ENCODE measurements at regions not wholly inside any gene's neighbourhood (a gene's known extent, or its start where the extent isn't known, plus 50 kb on each side); places are given as distances from the start of the nearest gene placed in this dataset.

GRCh38 chr6:9315966-9316650 is 880.8 kb upstream of the SLC35B3 start:
- no peaks in the 10 kb centered on the region for H3K4me1 Mint-ChIP-seq
- H3K4me3 Mint-ChIP-seq, result no peak overlapping the region
- ATAC-seq (replicated peaks in 1 of 4) (no peak), DNase-seq (no peak)
- POLR2A ChIA-PET, result no interaction called here
- WGBS (ENCODE audit: insufficient coverage), result no CpG with 5 or more reads among the region's 4 CpGs
- CTCF ChIA-PET, result no interaction called here
- no peaks in the 10 kb centered on the region for H3K27me3 Mint-ChIP-seq
- no peak overlapping the region for H3K27ac Mint-ChIP-seq
- peaks cover under 1 to 6% (median 1%) of the 10 kb centered on the region in 3 donors for H3K9me3 Mint-ChIP-seq
- no peak overlapping the region for H3K4me3 ChIP-seq (ENCODE audit: control insufficient read depth in 1 of 2, extremely low read depth in 1 of 2, low read length in 1 of 2)
- H3K9me3 ChIP-seq, result no peaks in the 10 kb centered on the region
- no peaks in the 10 kb centered on the region for H3K4me1 ChIP-seq (ENCODE audit: control insufficient read depth in 1 of 2, extremely low read depth in 1 of 2, insufficient read depth in 2 of 2, low read length in 2 of 2)
- no peaks in the 10 kb centered on the region for H3K36me3 Mint-ChIP-seq
- no peaks in the 10 kb centered on the region for H3K27me3 ChIP-seq (replicated peaks in 1 of 2; ENCODE audit: control insufficient read depth in 2 of 2, extremely low read depth in 1 of 2, insufficient read depth in 2 of 2, low read length in 1 of 2)
- H3K36me3 ChIP-seq (ENCODE audit: control insufficient read depth in 2 of 2, extremely low read depth in 1 of 2, insufficient read depth in 1 of 2, low read length in 1 of 2), result no peaks in the 10 kb centered on the region
- H3K27ac ChIP-seq (ENCODE audit: low read length), result no peak overlapping the region

DNA sequence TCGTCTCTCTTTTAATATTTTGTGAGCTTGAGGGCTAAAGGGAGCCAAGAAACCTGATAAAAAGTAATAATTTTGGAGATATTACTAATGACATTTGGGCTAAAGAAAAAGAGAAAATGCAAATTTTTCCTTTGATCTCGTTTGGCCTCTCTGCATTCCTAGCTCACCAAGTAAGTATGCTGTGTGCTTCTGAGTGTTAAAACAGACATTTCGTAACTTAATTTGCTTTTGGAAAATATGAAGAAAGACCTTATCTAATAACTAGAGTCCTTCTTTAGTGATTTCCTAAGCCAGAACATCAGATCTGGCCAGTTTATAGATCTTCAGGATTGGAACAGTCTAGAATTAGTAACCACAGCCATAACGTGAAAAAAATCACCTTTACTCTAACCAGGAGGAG is 872.9 kb upstream of the SLC35B3 start:
- H3K4me1 ChIP-seq (ENCODE audit: control insufficient read depth in 1 of 2, extremely low read depth in 1 of 2, insufficient read depth in 2 of 2, low read length in 2 of 2), result no peaks in the 10 kb centered on the region
- no peaks in the 10 kb centered on the region for H3K27me3 Mint-ChIP-seq
- DNase-seq (no peak), ATAC-seq (replicated peaks in 1 of 4) (no peak)
- H3K4me3 Mint-ChIP-seq, result no peak overlapping the region
- CTCF ChIA-PET, result interaction anchor here in 1 of 2 donors (0.6 kb wide), 1 partner anchor 75 kb away, joined by 3 read pairs; no protein-coding TSS in a partner anchor
- no peak overlapping the region for H3K4me3 ChIP-seq (ENCODE audit: control insufficient read depth in 1 of 2, extremely low read depth in 1 of 2, low read length in 1 of 2)
- no peaks in the 10 kb centered on the region for H3K36me3 Mint-ChIP-seq
- no peaks in the 10 kb centered on the region for H3K36me3 ChIP-seq (ENCODE audit: control insufficient read depth in 2 of 2, extremely low read depth in 1 of 2, insufficient read depth in 1 of 2, low read length in 1 of 2)
- POLR2A ChIA-PET, result no interaction called here
- H3K27me3 ChIP-seq (replicated peaks in 1 of 2; ENCODE audit: control insufficient read depth in 2 of 2, extremely low read depth in 1 of 2, insufficient read depth in 2 of 2, low read length in 1 of 2), result no peaks in the 10 kb centered on the region
- WGBS (ENCODE audit: insufficient coverage), result 43% methylated on average over 1 of the region's 4 CpGs
- H3K9me3 Mint-ChIP-seq, result peaks cover 3 to 7% (median 6%) of the 10 kb centered on the region in 3 donors
- no peak overlapping the region for H3K27ac Mint-ChIP-seq
- no peaks in the 10 kb centered on the region for H3K4me1 Mint-ChIP-seq
- H3K27ac ChIP-seq (ENCODE audit: low read length), result no peak overlapping the region
- H3K9me3 ChIP-seq, result no peaks in the 10 kb centered on the region

- POLR2A ChIA-PET, result interaction anchor here in 1 of 2 donors (0.6 kb wide), 1 partner anchor 17 kb away, joined by 9 read pairs; no protein-coding TSS in a partner anchor
- Mint-ChIP-seq H3K9me3 (peaks cover 3 to 7% (median 6%) of the 10 kb centered on the region in 3 donors), H3K27ac (no peak overlapping the region), H3K4me1 (no peaks in the 10 kb centered on the region), H3K36me3 (no peaks in the 10 kb centered on the region), H3K4me3 (no peak overlapping the region), H3K27me3 (no peaks in the 10 kb centered on the region)
- WGBS (ENCODE audit: insufficient coverage), result no CpG with 5 or more reads among the region's 2 CpGs
- CTCF ChIA-PET, result no interaction called here
- H3K36me3 ChIP-seq (ENCODE audit: control insufficient read depth in 2 of 2, extremely low read depth in 1 of 2, insufficient read depth in 1 of 2, low read length in 1 of 2), result no peaks in the 10 kb centered on the region
- H3K4me3 ChIP-seq (ENCODE audit: control insufficient read depth in 1 of 2, extremely low read depth in 1 of 2, low read length in 1 of 2), result no peak overlapping the region
- H3K27ac ChIP-seq (ENCODE audit: low read length), result no peak overlapping the region
- no peaks in the 10 kb centered on the region for H3K9me3 ChIP-seq
- H3K27me3 ChIP-seq (replicated peaks in 1 of 2; ENCODE audit: control insufficient read depth in 2 of 2, extremely low read depth in 1 of 2, insufficient read depth in 2 of 2, low read length in 1 of 2), result no peaks in the 10 kb centered on the region
- ATAC-seq (replicated peaks in 1 of 4), result no peak
- no peak for DNase-seq
- H3K4me1 ChIP-seq (ENCODE audit: control insufficient read depth in 1 of 2, extremely low read depth in 1 of 2, insufficient read depth in 2 of 2, low read length in 2 of 2), result no peaks in the 10 kb centered on the region
Observed at GRCh38 chr6:9307786-9308185, 872.4 kb upstream of the SLC35B3 start.

GRCh38 chr6:9307187-9307586 is 871.8 kb upstream of the SLC35B3 start:
- no CpG with 5 or more reads among the region's 3 CpGs for WGBS (ENCODE audit: insufficient coverage)
- Histone ChIP-seq H3K4me1 (ENCODE audit: control insufficient read depth in 1 of 2, extremely low read depth in 1 of 2, insufficient read depth in 2 of 2, low read length in 2 of 2) (no peaks in the 10 kb centered on the region), H3K27ac (ENCODE audit: low read length) (no peak overlapping the region), H3K27me3 (replicated peaks in 1 of 2; ENCODE audit: control insufficient read depth in 2 of 2, extremely low read depth in 1 of 2, insufficient read depth in 2 of 2, low read length in 1 of 2) (no peaks in the 10 kb centered on the region), H3K36me3 (ENCODE audit: control insufficient read depth in 2 of 2, extremely low read depth in 1 of 2, insufficient read depth in 1 of 2, low read length in 1 of 2) (no peaks in the 10 kb centered on the region), H3K9me3 (no peaks in the 10 kb centered on the region), H3K4me3 (ENCODE audit: control insufficient read depth in 1 of 2, extremely low read depth in 1 of 2, low read length in 1 of 2) (no peak overlapping the region)
- peaks cover 3 to 7% (median 7%) of the 10 kb centered on the region in 3 donors for H3K9me3 Mint-ChIP-seq
- no peaks in the 10 kb centered on the region for H3K4me1 Mint-ChIP-seq
- ATAC-seq (replicated peaks in 1 of 4) (no peak), DNase-seq (no peak)
- no peaks in the 10 kb centered on the region for H3K27me3 Mint-ChIP-seq
- ChIA-PET POLR2A (interaction anchor here in 1 of 2 donors (0.6 kb wide), 1 partner anchor 17 kb away, joined by 9 read pairs; no protein-coding TSS in a partner anchor), CTCF (interaction anchor here in 1 of 2 donors (0.5 kb wide), 1 partner anchor 72 kb away, joined by 3 read pairs; no protein-coding TSS in a partner anchor)
- no peaks in the 10 kb centered on the region for H3K36me3 Mint-ChIP-seq
- no peak overlapping the region for H3K4me3 Mint-ChIP-seq
- no peak overlapping the region for H3K27ac Mint-ChIP-seq

- Histone ChIP-seq H3K36me3 (ENCODE audit: control insufficient read depth in 2 of 2, extremely low read depth in 1 of 2, insufficient read depth in 1 of 2, low read length in 1 of 2) (no peaks in the 10 kb centered on the region), H3K4me1 (ENCODE audit: control insufficient read depth in 1 of 2, extremely low read depth in 1 of 2, insufficient read depth in 2 of 2, low read length in 2 of 2) (no peaks in the 10 kb centered on the region), H3K9me3 (no peaks in the 10 kb centered on the region), H3K27me3 (replicated peaks in 1 of 2; ENCODE audit: control insufficient read depth in 2 of 2, extremely low read depth in 1 of 2, insufficient read depth in 2 of 2, low read length in 1 of 2) (no peaks in the 10 kb centered on the region), H3K27ac (ENCODE audit: low read length) (no peak overlapping the region), H3K4me3 (ENCODE audit: control insufficient read depth in 1 of 2, extremely low read depth in 1 of 2, low read length in 1 of 2) (no peak overlapping the region)
- ChIA-PET POLR2A (no interaction called here), CTCF (no interaction called here)
- H3K4me1 Mint-ChIP-seq, result no peaks in the 10 kb centered on the region
- no peak overlapping the region for H3K27ac Mint-ChIP-seq
- no peaks in the 10 kb centered on the region for H3K36me3 Mint-ChIP-seq
- DNase-seq (no peak), ATAC-seq (replicated peaks in 1 of 4) (no peak)
- WGBS (ENCODE audit: insufficient coverage), result no CpG with 5 or more reads among the region's 4 CpGs
- H3K4me3 Mint-ChIP-seq, result no peak overlapping the region
- H3K27me3 Mint-ChIP-seq, result no peaks in the 10 kb centered on the region
- H3K9me3 Mint-ChIP-seq, result peaks cover 0 to 17% (median 7%) of the 10 kb centered on the region in 3 donors
Observed at GRCh38 chr6:9295644-9296043, 860.3 kb upstream of the SLC35B3 start.

GRCh38 chr6:9292975-9293374 is 857.6 kb upstream of the SLC35B3 start:
- peaks cover 0 to 17% (median 7%) of the 10 kb centered on the region in 3 donors for H3K9me3 Mint-ChIP-seq
- H3K36me3 Mint-ChIP-seq, result no peaks in the 10 kb centered on the region
- ATAC-seq (replicated peaks in 1 of 4) (no peak), DNase-seq (no peak)
- 92% methylated on average over 2 of the region's 3 CpGs for WGBS (ENCODE audit: insufficient coverage)
- no peak overlapping the region for H3K27ac ChIP-seq (ENCODE audit: low read length)
- H3K4me1 ChIP-seq (ENCODE audit: control insufficient read depth in 1 of 2, extremely low read depth in 1 of 2, insufficient read depth in 2 of 2, low read length in 2 of 2), result no peaks in the 10 kb centered on the region
- H3K4me3 ChIP-seq (ENCODE audit: control insufficient read depth in 1 of 2, extremely low read depth in 1 of 2, low read length in 1 of 2), result no peak overlapping the region
- peaks cover 0 to 3% of the 10 kb centered on the region in 2 experiments for H3K27me3 ChIP-seq (replicated peaks in 1 of 2; ENCODE audit: control insufficient read depth in 2 of 2, extremely low read depth in 1 of 2, insufficient read depth in 2 of 2, low read length in 1 of 2)
- ChIA-PET CTCF (no interaction called here), POLR2A (no interaction called here)
- no peak overlapping the region for H3K4me3 Mint-ChIP-seq
- H3K4me1 Mint-ChIP-seq, result no peaks in the 10 kb centered on the region
- H3K27me3 Mint-ChIP-seq, result no peaks in the 10 kb centered on the region
- no peaks in the 10 kb centered on the region for H3K9me3 ChIP-seq
- H3K27ac Mint-ChIP-seq, result no peak overlapping the region
- H3K36me3 ChIP-seq (ENCODE audit: control insufficient read depth in 2 of 2, extremely low read depth in 1 of 2, insufficient read depth in 1 of 2, low read length in 1 of 2), result no peaks in the 10 kb centered on the region
